ENCODE measurements at regions not wholly inside any gene's neighbourhood (a gene's known extent, or its start where the extent isn't known, plus 50 kb on each side); places are given as distances from the start of the nearest gene placed in this dataset.

GRCh38 chr22:47240116-47240515, 477.7 kb downstream of the TBC1D22A start:
- no peak for DNase-seq (ENCODE audit: low read depth)

GRCh38 chr22:47239474-47239860, 477.0 kb downstream of the TBC1D22A start:
- no peak for TF ChIP-seq CTCF (IDR thresholded peaks at IDR 0.05; ENCODE audit: low read depth, low read length, missing control alignments)
- in situ Hi-C loops (cut with HindIII; ENCODE audit: low sequenced_read_pairs), result no loop called here
- no peak overlapping the region for H3K4me3 ChIP-seq (ENCODE audit: low read depth, low read length)
- no peak for DNase-seq (ENCODE audit: low read depth)

More at GRCh38 chr22:47240116-47240515, 477.7 kb downstream of the TBC1D22A start:
- in situ Hi-C loops (cut with HindIII; ENCODE audit: low sequenced_read_pairs), result no loop called here
- H3K4me3 ChIP-seq (ENCODE audit: low read depth, low read length), result no peak overlapping the region
- no peak for TF ChIP-seq CTCF (IDR thresholded peaks at IDR 0.05; ENCODE audit: low read depth, low read length, missing control alignments)

- no peak for TF ChIP-seq CTCF (IDR thresholded peaks at IDR 0.05; ENCODE audit: low read depth, low read length, missing control alignments)
- DNase-seq (ENCODE audit: low read depth), result no peak
- in situ Hi-C loops (cut with HindIII; ENCODE audit: low sequenced_read_pairs), result no loop called here
- H3K4me3 ChIP-seq (ENCODE audit: low read depth, low read length), result no peak overlapping the region
Measured at GRCh38 chr22:47238690-47239473, 476.4 kb downstream of the TBC1D22A start.

GRCh38 chr22:47237890-47238480, 475.5 kb downstream of the TBC1D22A start:
- in situ Hi-C loops (cut with HindIII; ENCODE audit: low sequenced_read_pairs), result no loop called here
- H3K4me3 ChIP-seq (ENCODE audit: low read depth, low read length), result no peak overlapping the region
- DNase-seq (ENCODE audit: low read depth), result no peak
- no peak for TF ChIP-seq CTCF (IDR thresholded peaks at IDR 0.05; ENCODE audit: low read depth, low read length, missing control alignments)

- no peak for DNase-seq (ENCODE audit: low read depth)
- in situ Hi-C loops (cut with HindIII; ENCODE audit: low sequenced_read_pairs), result no loop called here
- no peak for TF ChIP-seq CTCF (IDR thresholded peaks at IDR 0.05; ENCODE audit: low read depth, low read length, missing control alignments)
- no peak overlapping the region for H3K4me3 ChIP-seq (ENCODE audit: low read depth, low read length)
Measured at GRCh38 chr22:47236718-47237117, 474.3 kb downstream of the TBC1D22A start.

GRCh38 chr22:47236161-47236560, 473.7 kb downstream of the TBC1D22A start:
- in situ Hi-C loops (cut with HindIII; ENCODE audit: low sequenced_read_pairs), result no loop called here
- DNase-seq (ENCODE audit: low read depth), result no peak
- H3K4me3 ChIP-seq (ENCODE audit: low read depth, low read length), result no peak overlapping the region
- no peak for TF ChIP-seq CTCF (IDR thresholded peaks at IDR 0.05; ENCODE audit: low read depth, low read length, missing control alignments)
